ENCODE measurements at regions not wholly inside any gene's neighbourhood (a gene's known extent, or its start where the extent isn't known, plus 50 kb on each side); places are given as distances from the start of the nearest gene placed in this dataset.

DNA sequence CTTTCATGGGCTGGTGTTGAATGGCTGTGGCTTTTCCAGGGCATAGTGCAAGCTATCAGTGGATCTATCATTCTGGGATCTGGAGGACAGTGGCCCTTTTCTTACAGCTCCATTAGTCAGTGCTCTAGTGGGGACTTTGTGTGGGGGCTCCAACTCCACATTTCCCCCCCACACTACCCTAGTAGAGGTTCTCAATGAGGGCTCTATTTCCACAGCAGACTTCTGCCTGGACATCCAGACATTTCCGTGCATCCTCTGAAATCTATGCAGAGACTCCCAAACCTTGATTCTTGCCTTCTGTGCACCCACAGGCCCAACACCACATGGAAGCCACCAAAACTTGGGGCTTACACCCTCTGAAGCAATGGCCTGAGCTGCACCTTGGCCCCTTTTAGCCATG, 208.3 kb upstream of the MKLN1 start:
- TF ChIP-seq, protein P1, sequence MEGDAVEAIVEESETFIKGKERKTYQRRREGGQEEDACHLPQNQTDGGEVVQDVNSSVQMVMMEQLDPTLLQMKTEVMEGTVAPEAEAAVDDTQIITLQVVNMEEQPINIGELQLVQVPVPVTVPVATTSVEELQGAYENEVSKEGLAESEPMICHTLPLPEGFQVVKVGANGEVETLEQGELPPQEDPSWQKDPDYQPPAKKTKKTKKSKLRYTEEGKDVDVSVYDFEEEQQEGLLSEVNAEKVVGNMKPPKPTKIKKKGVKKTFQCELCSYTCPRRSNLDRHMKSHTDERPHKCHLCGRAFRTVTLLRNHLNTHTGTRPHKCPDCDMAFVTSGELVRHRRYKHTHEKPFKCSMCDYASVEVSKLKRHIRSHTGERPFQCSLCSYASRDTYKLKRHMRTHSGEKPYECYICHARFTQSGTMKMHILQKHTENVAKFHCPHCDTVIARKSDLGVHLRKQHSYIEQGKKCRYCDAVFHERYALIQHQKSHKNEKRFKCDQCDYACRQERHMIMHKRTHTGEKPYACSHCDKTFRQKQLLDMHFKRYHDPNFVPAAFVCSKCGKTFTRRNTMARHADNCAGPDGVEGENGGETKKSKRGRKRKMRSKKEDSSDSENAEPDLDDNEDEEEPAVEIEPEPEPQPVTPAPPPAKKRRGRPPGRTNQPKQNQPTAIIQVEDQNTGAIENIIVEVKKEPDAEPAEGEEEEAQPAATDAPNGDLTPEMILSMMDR (conservative IDR thresholded peaks at IDR 0.05; ENCODE audit: low read depth, low read length), result no peak
- TF ChIP-seq EZH2 (IDR thresholded peaks at IDR 0.05; ENCODE audit: borderline replicate concordance, low read depth, low read length, poor library complexity, severe bottlenecking), result no peak

Data from A673 (cell line).